HUDEP-2 (cell line): ENCODE measurements at regions not wholly inside any gene's neighbourhood (a gene's known extent, or its start where the extent isn't known, plus 50 kb on each side); places are given as distances from the start of the nearest gene placed in this dataset.
"Not testable (repeated sequence)": the region's sequence is repeated elsewhere in the genome, so short reads cannot be mapped to it uniquely, and the experiment has no call there.

Experiments
- DNase-seq, 76 experiments: peaks; one replicate each; lab custom pipeline; 2025; ENCODE audit not compliant: unreplicated experiment in 76 of 76; lab: John Stamatoyannopoulos, UW

- DNase-seq, result not testable (repeated sequence)
Observed at GRCh38 chr4:4019071-4019470, 207.7 kb downstream of the OTOP1 start.

GRCh38 chr4:4021161-4021560 is 205.6 kb downstream of the OTOP1 start:
- not testable (repeated sequence) for DNase-seq

GRCh38 chr4:4026708-4027107 is 200.0 kb downstream of the OTOP1 start:
- DNase-seq, result peak in 3 of 76 experiments; percentile 2 to 7 (median 2)

- DNase-seq, result not testable (repeated sequence)
Observed at GRCh38 chr4:4028752-4029151, 198.0 kb downstream of the OTOP1 start.

GRCh38 chr4:4030509-4030908 is 196.2 kb downstream of the OTOP1 start:
- DNase-seq, result not testable (repeated sequence)

GRCh38 chr4:4031446-4032135 is 195.1 kb downstream of the OTOP1 start:
- not testable (repeated sequence) for DNase-seq

GRCh38 chr4:4032364-4032763 is 194.4 kb downstream of the OTOP1 start:
- DNase-seq, result not testable (repeated sequence)

- DNase-seq, result not testable (repeated sequence)
Observed at GRCh38 chr4:4032801-4033605, 193.7 kb downstream of the OTOP1 start.

- DNase-seq, result not testable (repeated sequence)
Observed at GRCh38 chr4:4037399-4038138, 189.2 kb downstream of the OTOP1 start.

GRCh38 chr4:4045823-4046222 is 180.9 kb downstream of the OTOP1 start:
- DNase-seq, result not testable (repeated sequence)

GRCh38 chr4:4046686-4047085 is 180.0 kb downstream of the OTOP1 start:
- DNase-seq, result not testable (repeated sequence)

- not testable (repeated sequence) for DNase-seq
Observed at GRCh38 chr4:4047202-4047601, 179.5 kb downstream of the OTOP1 start.

- DNase-seq, result not testable (repeated sequence)
Observed at GRCh38 chr4:4048227-4048626, 178.5 kb downstream of the OTOP1 start.

- DNase-seq, result not testable (repeated sequence)
Observed at GRCh38 chr4:4050781-4051180, 175.9 kb downstream of the OTOP1 start.

GRCh38 chr4:4052933-4053332 is 173.8 kb downstream of the OTOP1 start:
- peak in 1 of 76 experiments; percentile 3 for DNase-seq

- not testable (repeated sequence) for DNase-seq
Observed at GRCh38 chr4:4057226-4057625, 169.5 kb downstream of the OTOP1 start.

- not testable (repeated sequence) for DNase-seq
Observed at GRCh38 chr4:4084171-4084570, 142.6 kb downstream of the OTOP1 start.

GRCh38 chr4:4089716-4090419 is 136.9 kb downstream of the OTOP1 start:
- DNase-seq, result not testable (repeated sequence)

- not testable (repeated sequence) for DNase-seq
Observed at GRCh38 chr4:4090720-4091119, 136.0 kb downstream of the OTOP1 start.

GRCh38 chr4:4092159-4092558 is 134.6 kb downstream of the OTOP1 start:
- DNase-seq, result not testable (repeated sequence)
